Vagina (tissue), 2 donors: ENCODE measurements at regions not wholly inside any gene's neighbourhood (a gene's known extent, or its start where the extent isn't known, plus 50 kb on each side); places are given as distances from the start of the nearest gene placed in this dataset.

Experiments used
- DNase-seq, 2 donors: peaks; one replicate each; pipeline ENCODE4 v3.0.0-alpha.2; 2017; ENCODE audit errors: extremely low spot score in 2 of 2
- H3K27ac ChIP-seq: fragments of 200-600 bp; sonication (generic); one replicate; pipeline ENCODE4 v1.5.1; 2019
- H3K27me3 ChIP-seq: fragments of 200-600 bp; sonication (generic); one replicate; pipeline ENCODE4 v1.5.1; 2019
- H3K36me3 ChIP-seq, 2 donors: fragments of 200-600 bp; sonication (generic); one replicate each; pipeline ENCODE4 v1.5.1; 2017 to 2019
- H3K4me1 ChIP-seq: fragments of 200-600 bp; sonication (generic); one replicate; pipeline ENCODE4 v1.5.1; 2019
- H3K4me3 ChIP-seq, 2 donors: fragments of 200-600 bp; sonication (generic); 1 replicate in 1 of 2; 2 replicates in 1 of 2; pipeline ENCODE4 v1.5.1; 2016 to 2019
- H3K9me3 ChIP-seq: fragments of 200-600 bp; sonication (generic); one replicate; pipeline ENCODE4 v1.5.1; 2019
- CTCF ChIP-seq, 3 experiments: fragments of 450-650 bp in 2 of 3; fragments of 200-600 bp in 1 of 3; sonication (generic) in 1 of 3; IDR thresholded peaks; one replicate each; pipeline ENCODE4 v1.5.1; 2017 to 2019; ENCODE audit warnings: antibody characterized with exemption in 3 of 3, mild to moderate bottlenecking in 2 of 3, moderate library complexity in 2 of 3
- POLR2A ChIP-seq, 2 donors: fragments of 450-650 bp; IDR thresholded peaks; one replicate each; pipeline ENCODE4 v1.6.1; 2017; ENCODE audit warnings: antibody characterized with exemption in 2 of 2, mild to moderate bottlenecking in 2 of 2, moderate library complexity in 2 of 2
- POLR2AphosphoS5 ChIP-seq, 2 donors: sonication (generic); formaldehyde crosslinking; IDR thresholded peaks; one replicate each; pipeline ENCODE4 v1.9.0; 2017; ENCODE audit warnings: antibody characterized with exemption in 2 of 2, mild to moderate bottlenecking in 2 of 2, low read depth in 1 of 2; ENCODE audit not compliant: insufficient read depth in 1 of 2
- intact Hi-C: fragments of 100-400 bp; cut with DNase I; formaldehyde crosslinking; loops from one replicate; pipeline ENCODE4 v1.15.1; 2023

DNA sequence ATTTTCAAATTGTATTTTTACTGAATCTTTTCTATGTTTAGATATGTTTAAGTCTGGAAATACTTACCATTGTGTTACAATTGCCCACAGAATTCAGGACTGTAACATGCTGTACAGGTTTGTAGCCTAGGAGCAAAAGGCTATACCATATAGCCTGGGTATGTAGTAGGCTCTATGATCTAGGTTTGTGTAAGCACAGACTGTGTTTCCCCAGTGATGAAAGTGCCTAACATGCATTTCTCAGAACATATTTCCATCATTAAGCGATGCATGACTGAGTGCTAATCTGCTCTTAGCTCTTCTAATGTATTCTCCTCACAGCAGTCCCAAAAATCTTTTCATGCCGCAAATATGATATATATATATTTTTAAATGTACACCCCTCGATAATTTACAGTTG lies 166.7 kb upstream of the PPP2R2B start:
- Histone ChIP-seq H3K27me3 (no peaks in the 10 kb centered on the region), H3K27ac (no peak overlapping the region), H3K9me3 (no peaks in the 10 kb centered on the region), H3K36me3 (no peaks in the 10 kb centered on the region), H3K4me1 (no peaks in the 10 kb centered on the region), H3K4me3 (no peak overlapping the region)
- intact Hi-C loops: no loop called here
- no peak for DNase-seq
- TF ChIP-seq POLR2A (IDR thresholded peaks at IDR 0.05) (no peak), CTCF (IDR thresholded peaks at IDR 0.05) (no peak), POLR2AphosphoS5 (IDR thresholded peaks at IDR 0.05; ENCODE audit: insufficient read depth in 1 of 2, low read depth in 1 of 2) (no peak)

GRCh38 chr5:147046281-147046680 lies 167.7 kb upstream of the PPP2R2B start:
- no peaks in the 10 kb centered on the region for H3K36me3 ChIP-seq
- H3K9me3 ChIP-seq: no peaks in the 10 kb centered on the region
- H3K4me3 ChIP-seq: no peak overlapping the region
- no peaks in the 10 kb centered on the region for H3K4me1 ChIP-seq
- intact Hi-C loops: no loop called here
- no peak for DNase-seq
- TF ChIP-seq CTCF (IDR thresholded peaks at IDR 0.05): no peak
- no peak for TF ChIP-seq POLR2AphosphoS5 (IDR thresholded peaks at IDR 0.05; ENCODE audit: insufficient read depth in 1 of 2, low read depth in 1 of 2)
- no peak for TF ChIP-seq POLR2A (IDR thresholded peaks at IDR 0.05)
- no peak overlapping the region for H3K27ac ChIP-seq
- H3K27me3 ChIP-seq: no peaks in the 10 kb centered on the region

- Histone ChIP-seq H3K4me3 (no peak overlapping the region), H3K4me1 (no peaks in the 10 kb centered on the region), H3K36me3 (no peaks in the 10 kb centered on the region), H3K27ac (no peak overlapping the region), H3K27me3 (no peaks in the 10 kb centered on the region), H3K9me3 (no peaks in the 10 kb centered on the region)
- intact Hi-C loops: no loop called here
- TF ChIP-seq CTCF (IDR thresholded peaks at IDR 0.05) (no peak), POLR2A (IDR thresholded peaks at IDR 0.05) (no peak), POLR2AphosphoS5 (IDR thresholded peaks at IDR 0.05; ENCODE audit: insufficient read depth in 1 of 2, low read depth in 1 of 2) (no peak)
- no peak for DNase-seq
These were observed 168.3 kb upstream of the PPP2R2B start for GRCh38 chr5:147046894-147047293.

GRCh38 chr5:147049764-147050163 lies 171.2 kb upstream of the PPP2R2B start:
- H3K27ac ChIP-seq: no peak overlapping the region
- TF ChIP-seq POLR2AphosphoS5 (IDR thresholded peaks at IDR 0.05; ENCODE audit: insufficient read depth in 1 of 2, low read depth in 1 of 2) (no peak), POLR2A (IDR thresholded peaks at IDR 0.05) (no peak), CTCF (IDR thresholded peaks at IDR 0.05) (no peak)
- H3K9me3 ChIP-seq: no peaks in the 10 kb centered on the region
- no peaks in the 10 kb centered on the region for H3K27me3 ChIP-seq
- H3K36me3 ChIP-seq: no peaks in the 10 kb centered on the region
- H3K4me3 ChIP-seq: no peak overlapping the region
- no peaks in the 10 kb centered on the region for H3K4me1 ChIP-seq
- no peak for DNase-seq
- intact Hi-C loops: no loop called here

- Histone ChIP-seq H3K4me1 (no peaks in the 10 kb centered on the region), H3K9me3 (no peaks in the 10 kb centered on the region), H3K4me3 (no peak overlapping the region), H3K36me3 (no peaks in the 10 kb centered on the region), H3K27ac (no peak overlapping the region), H3K27me3 (no peaks in the 10 kb centered on the region)
- TF ChIP-seq CTCF (IDR thresholded peaks at IDR 0.05): no peak
- TF ChIP-seq POLR2AphosphoS5 (IDR thresholded peaks at IDR 0.05; ENCODE audit: insufficient read depth in 1 of 2, low read depth in 1 of 2): no peak
- TF ChIP-seq POLR2A (IDR thresholded peaks at IDR 0.05): no peak
- intact Hi-C loops: no loop called here
- DNase-seq: no peak
These were observed 171.6 kb upstream of the PPP2R2B start for GRCh38 chr5:147050172-147050571.
